ENCODE measurements at regions not wholly inside any gene's neighbourhood (a gene's known extent, or its start where the extent isn't known, plus 50 kb on each side); places are given as distances from the start of the nearest gene placed in this dataset.

- no peak for TF ChIP-seq EZH2 (IDR thresholded peaks at IDR 0.05; ENCODE audit: borderline replicate concordance, low read depth, low read length, poor library complexity, severe bottlenecking)
- TF ChIP-seq, protein P1, sequence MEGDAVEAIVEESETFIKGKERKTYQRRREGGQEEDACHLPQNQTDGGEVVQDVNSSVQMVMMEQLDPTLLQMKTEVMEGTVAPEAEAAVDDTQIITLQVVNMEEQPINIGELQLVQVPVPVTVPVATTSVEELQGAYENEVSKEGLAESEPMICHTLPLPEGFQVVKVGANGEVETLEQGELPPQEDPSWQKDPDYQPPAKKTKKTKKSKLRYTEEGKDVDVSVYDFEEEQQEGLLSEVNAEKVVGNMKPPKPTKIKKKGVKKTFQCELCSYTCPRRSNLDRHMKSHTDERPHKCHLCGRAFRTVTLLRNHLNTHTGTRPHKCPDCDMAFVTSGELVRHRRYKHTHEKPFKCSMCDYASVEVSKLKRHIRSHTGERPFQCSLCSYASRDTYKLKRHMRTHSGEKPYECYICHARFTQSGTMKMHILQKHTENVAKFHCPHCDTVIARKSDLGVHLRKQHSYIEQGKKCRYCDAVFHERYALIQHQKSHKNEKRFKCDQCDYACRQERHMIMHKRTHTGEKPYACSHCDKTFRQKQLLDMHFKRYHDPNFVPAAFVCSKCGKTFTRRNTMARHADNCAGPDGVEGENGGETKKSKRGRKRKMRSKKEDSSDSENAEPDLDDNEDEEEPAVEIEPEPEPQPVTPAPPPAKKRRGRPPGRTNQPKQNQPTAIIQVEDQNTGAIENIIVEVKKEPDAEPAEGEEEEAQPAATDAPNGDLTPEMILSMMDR (conservative IDR thresholded peaks at IDR 0.05; ENCODE audit: low read depth, low read length) = no peak
Observed at GRCh38 chr5:74422671-74423070, 217.9 kb downstream of the ENC1 start.
